ENCODE measurements at regions not wholly inside any gene's neighbourhood (a gene's known extent, or its start where the extent isn't known, plus 50 kb on each side); places are given as distances from the start of the nearest gene placed in this dataset.

DNA sequence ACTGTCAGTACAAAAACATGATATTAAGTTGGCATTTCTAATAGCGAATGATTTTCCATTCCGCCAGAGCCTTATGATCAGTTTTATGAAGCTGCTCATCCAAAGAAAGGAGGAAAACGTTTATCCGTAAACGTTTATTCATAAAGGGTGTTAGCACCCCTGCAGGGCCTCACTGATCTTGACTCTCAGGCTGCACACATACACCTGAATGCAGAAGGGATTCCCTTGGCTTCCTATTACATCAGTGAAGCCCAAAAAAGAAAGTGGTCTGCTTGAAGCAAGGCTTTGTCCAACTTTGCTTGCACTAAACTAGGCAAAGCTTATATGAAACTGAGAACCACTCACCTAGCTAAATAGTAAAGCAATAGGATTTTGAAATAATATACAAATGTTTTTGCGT, 659.5 kb upstream of the CADM2 start:
- TF ChIP-seq, protein P1, sequence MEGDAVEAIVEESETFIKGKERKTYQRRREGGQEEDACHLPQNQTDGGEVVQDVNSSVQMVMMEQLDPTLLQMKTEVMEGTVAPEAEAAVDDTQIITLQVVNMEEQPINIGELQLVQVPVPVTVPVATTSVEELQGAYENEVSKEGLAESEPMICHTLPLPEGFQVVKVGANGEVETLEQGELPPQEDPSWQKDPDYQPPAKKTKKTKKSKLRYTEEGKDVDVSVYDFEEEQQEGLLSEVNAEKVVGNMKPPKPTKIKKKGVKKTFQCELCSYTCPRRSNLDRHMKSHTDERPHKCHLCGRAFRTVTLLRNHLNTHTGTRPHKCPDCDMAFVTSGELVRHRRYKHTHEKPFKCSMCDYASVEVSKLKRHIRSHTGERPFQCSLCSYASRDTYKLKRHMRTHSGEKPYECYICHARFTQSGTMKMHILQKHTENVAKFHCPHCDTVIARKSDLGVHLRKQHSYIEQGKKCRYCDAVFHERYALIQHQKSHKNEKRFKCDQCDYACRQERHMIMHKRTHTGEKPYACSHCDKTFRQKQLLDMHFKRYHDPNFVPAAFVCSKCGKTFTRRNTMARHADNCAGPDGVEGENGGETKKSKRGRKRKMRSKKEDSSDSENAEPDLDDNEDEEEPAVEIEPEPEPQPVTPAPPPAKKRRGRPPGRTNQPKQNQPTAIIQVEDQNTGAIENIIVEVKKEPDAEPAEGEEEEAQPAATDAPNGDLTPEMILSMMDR (IDR thresholded peaks at IDR 0.05), result no peak
- TF ChIP-seq POLR2AphosphoS5 (IDR thresholded peaks at IDR 0.05), result no peak
